Fibroblast of skin of scalp (primary cell): ENCODE measurements at regions not wholly inside any gene's neighbourhood (a gene's known extent, or its start where the extent isn't known, plus 50 kb on each side); places are given as distances from the start of the nearest gene placed in this dataset.

Experiments used
- DNase-seq: peaks from one replicate; pipeline ENCODE4 v3.0.0-alpha.2; 2013

GRCh38 chr5:155867522-155868088 lies 459.4 kb upstream of the SGCD start:
- DNase-seq: no peak

GRCh38 chr5:155870636-155871035 lies 456.3 kb upstream of the SGCD start:
- DNase-seq: no peak

GRCh38 chr5:155871623-155872022 lies 455.3 kb upstream of the SGCD start:
- DNase-seq: no peak

- DNase-seq: peak; percentile 95
Measured at GRCh38 chr5:155872629-155873220, 454.2 kb upstream of the SGCD start.

GRCh38 chr5:155878991-155879575 lies 447.9 kb upstream of the SGCD start:
- peak; percentile 94 for DNase-seq

- DNase-seq: no peak
Measured at GRCh38 chr5:155884041-155884440, 442.9 kb upstream of the SGCD start.

GRCh38 chr5:155885199-155885598 lies 441.8 kb upstream of the SGCD start:
- no peak for DNase-seq

GRCh38 chr5:155886311-155887031 lies 440.5 kb upstream of the SGCD start:
- peak; percentile 47 for DNase-seq

- no peak for DNase-seq
Measured at GRCh38 chr5:155895484-155895883, 431.5 kb upstream of the SGCD start.

GRCh38 chr5:155897761-155898160 lies 429.2 kb upstream of the SGCD start:
- peak; percentile 95 for DNase-seq

GRCh38 chr5:155898284-155898683 lies 428.7 kb upstream of the SGCD start:
- peak; percentile 90 for DNase-seq

GRCh38 chr5:155903791-155904190 lies 423.2 kb upstream of the SGCD start:
- DNase-seq: no peak

GRCh38 chr5:155905364-155905763 lies 421.6 kb upstream of the SGCD start:
- peak; percentile 87 for DNase-seq

- no peak for DNase-seq
Measured at GRCh38 chr5:155906046-155906445, 420.9 kb upstream of the SGCD start.

GRCh38 chr5:155908543-155908942 lies 418.4 kb upstream of the SGCD start:
- DNase-seq: no peak

GRCh38 chr5:155912291-155912690 lies 414.7 kb upstream of the SGCD start:
- no peak for DNase-seq

GRCh38 chr5:155914766-155915165 lies 412.2 kb upstream of the SGCD start:
- DNase-seq: peak; percentile 71

- peak; percentile 93 for DNase-seq
Measured at GRCh38 chr5:155915601-155916000, 411.4 kb upstream of the SGCD start.

GRCh38 chr5:155919126-155919525 lies 407.8 kb upstream of the SGCD start:
- no peak for DNase-seq

GRCh38 chr5:155919725-155920124 lies 407.2 kb upstream of the SGCD start:
- peak; percentile 63 for DNase-seq

- DNase-seq: peak; percentile 58
Measured at GRCh38 chr5:155921621-155922020, 405.3 kb upstream of the SGCD start.

GRCh38 chr5:155923784-155924183 lies 403.2 kb upstream of the SGCD start:
- no peak for DNase-seq

- peak; percentile 99 for DNase-seq
Measured at GRCh38 chr5:155926031-155926430, 400.9 kb upstream of the SGCD start.

GRCh38 chr5:155926766-155927165 lies 400.2 kb upstream of the SGCD start:
- DNase-seq: peak; percentile 79
